ENCODE measurements at regions not wholly inside any gene's neighbourhood (a gene's known extent, or its start where the extent isn't known, plus 50 kb on each side); places are given as distances from the start of the nearest gene placed in this dataset.

DNA sequence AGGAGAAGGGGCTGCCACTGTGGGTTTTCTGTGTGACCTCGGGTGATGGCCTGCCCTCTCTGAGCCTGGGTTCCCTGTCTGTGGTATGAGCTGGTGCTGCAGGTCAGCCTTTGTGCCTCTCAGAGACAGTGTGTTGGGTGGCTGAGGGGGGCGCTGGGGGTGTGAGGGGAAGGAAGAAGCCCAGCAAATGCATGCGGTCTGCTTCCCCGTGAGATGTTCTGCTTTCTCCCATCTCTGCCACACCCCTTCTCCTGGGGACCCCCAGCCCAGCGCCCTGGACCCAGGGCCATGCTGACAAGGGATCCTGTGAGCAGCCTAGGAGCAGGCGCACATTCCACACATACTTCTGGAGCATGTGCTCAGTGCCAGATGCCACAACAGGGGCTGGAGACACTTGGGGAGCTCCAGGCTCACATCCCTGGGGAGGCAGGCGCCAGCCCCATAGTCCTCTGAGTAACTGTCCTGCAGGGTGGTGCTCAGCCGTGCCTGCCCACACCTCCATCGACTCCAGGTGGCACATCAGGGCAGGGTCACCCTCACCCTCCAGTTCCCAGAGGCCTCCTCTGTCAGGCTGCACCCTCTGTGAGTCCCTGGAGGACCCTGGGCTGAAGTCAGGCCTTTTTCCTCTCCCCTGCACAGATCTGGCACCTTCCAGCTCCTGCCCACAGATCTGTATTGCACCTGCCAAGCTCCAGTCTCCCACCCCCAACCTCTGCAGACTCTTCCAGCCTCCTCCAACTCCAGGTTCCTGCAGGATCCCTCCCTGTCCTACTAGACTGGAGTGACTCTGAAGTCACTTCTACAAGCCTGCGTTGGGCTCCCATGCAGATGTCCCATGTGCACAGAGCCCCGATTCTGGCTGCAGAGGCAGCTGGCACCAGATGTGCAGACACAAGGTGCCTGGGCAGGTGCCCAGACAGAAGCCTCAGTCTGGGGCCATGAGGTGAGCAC is 205.6 kb downstream of the KIF26A start:
- H3K27me3 ChIP-seq (ENCODE audit: insufficient read depth, low read length): no peaks in the 10 kb centered on the region
- H3K4me3 ChIP-seq (replicated peaks in 1 of 2; ENCODE audit: low read depth in 1 of 2, low read length in 2 of 2): no peak overlapping the region
- H3K79me2 ChIP-seq (ENCODE audit: insufficient read depth, low read length): no peaks in the 10 kb centered on the region
- no peak overlapping the region for H3K27ac ChIP-seq (ENCODE audit: low read depth, low read length)
- H3K36me3 ChIP-seq (ENCODE audit: control insufficient read depth in 1 of 2, insufficient read depth in 2 of 2, low read length in 2 of 2): no peaks in the 10 kb centered on the region
- no peak overlapping the region for H2AFZ ChIP-seq (ENCODE audit: low read depth, low read length, poor library complexity, severe bottlenecking)
- TF ChIP-seq, protein P1, sequence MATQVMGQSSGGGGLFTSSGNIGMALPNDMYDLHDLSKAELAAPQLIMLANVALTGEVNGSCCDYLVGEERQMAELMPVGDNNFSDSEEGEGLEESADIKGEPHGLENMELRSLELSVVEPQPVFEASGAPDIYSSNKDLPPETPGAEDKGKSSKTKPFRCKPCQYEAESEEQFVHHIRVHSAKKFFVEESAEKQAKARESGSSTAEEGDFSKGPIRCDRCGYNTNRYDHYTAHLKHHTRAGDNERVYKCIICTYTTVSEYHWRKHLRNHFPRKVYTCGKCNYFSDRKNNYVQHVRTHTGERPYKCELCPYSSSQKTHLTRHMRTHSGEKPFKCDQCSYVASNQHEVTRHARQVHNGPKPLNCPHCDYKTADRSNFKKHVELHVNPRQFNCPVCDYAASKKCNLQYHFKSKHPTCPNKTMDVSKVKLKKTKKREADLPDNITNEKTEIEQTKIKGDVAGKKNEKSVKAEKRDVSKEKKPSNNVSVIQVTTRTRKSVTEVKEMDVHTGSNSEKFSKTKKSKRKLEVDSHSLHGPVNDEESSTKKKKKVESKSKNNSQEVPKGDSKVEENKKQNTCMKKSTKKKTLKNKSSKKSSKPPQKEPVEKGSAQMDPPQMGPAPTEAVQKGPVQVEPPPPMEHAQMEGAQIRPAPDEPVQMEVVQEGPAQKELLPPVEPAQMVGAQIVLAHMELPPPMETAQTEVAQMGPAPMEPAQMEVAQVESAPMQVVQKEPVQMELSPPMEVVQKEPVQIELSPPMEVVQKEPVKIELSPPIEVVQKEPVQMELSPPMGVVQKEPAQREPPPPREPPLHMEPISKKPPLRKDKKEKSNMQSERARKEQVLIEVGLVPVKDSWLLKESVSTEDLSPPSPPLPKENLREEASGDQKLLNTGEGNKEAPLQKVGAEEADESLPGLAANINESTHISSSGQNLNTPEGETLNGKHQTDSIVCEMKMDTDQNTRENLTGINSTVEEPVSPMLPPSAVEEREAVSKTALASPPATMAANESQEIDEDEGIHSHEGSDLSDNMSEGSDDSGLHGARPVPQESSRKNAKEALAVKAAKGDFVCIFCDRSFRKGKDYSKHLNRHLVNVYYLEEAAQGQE (IDR thresholded peaks at IDR 0.05; ENCODE audit: low read depth): no peak
- TF ChIP-seq SP1 (IDR thresholded peaks at IDR 0.05; ENCODE audit: low read depth) (no peak), EGR1 (IDR thresholded peaks at IDR 0.05; ENCODE audit: low read depth) (no peak), EZH2 (IDR thresholded peaks at IDR 0.05) (no peak), ZFX (IDR thresholded peaks at IDR 0.05) (no peak)
- no peaks in the 10 kb centered on the region for H3K9me3 ChIP-seq (ENCODE audit: control insufficient read depth in 1 of 2, insufficient read depth in 1 of 2, low read depth in 1 of 2, low read length in 2 of 2)
- H3K4me1 ChIP-seq (ENCODE audit: control insufficient read depth in 1 of 2, insufficient read depth in 2 of 2, low read length in 2 of 2): peaks cover 4 to 12% of the 10 kb centered on the region in 2 experiments; a peak in 3 of 4 replicates
- ChIA-PET CTCF (no interaction called here), RAD21 (ENCODE audit: low non-redundant PET in 1 of 2, low total read pairs in 2 of 2, uncharacterized antibody in 2 of 2, unreplicated experiment in 2 of 2) (no interaction called here), POLR2A (no interaction called here)
- intact Hi-C loops (cut with micrococcal nuclease): no loop called here
- no peak overlapping the region for H3K9ac ChIP-seq (ENCODE audit: low read length)
- DNase-seq (ENCODE audit: low read depth, low spot score) (no peak), ATAC-seq (no peak)
- H3K4me2 ChIP-seq (ENCODE audit: low read length): no peak overlapping the region
- no peaks in the 10 kb centered on the region for H4K20me1 ChIP-seq (ENCODE audit: insufficient read depth)
- BruUV-seq (replicated peaks): no TSS peak
- H3K9me2 ChIP-seq (ENCODE audit: insufficient read depth): no peaks in the 10 kb centered on the region
